SK-N-SH (cell line): ENCODE measurements at regions not wholly inside any gene's neighbourhood (a gene's known extent, or its start where the extent isn't known, plus 50 kb on each side); places are given as distances from the start of the nearest gene placed in this dataset.

ENCODE experiments used
- CTCF ChIA-PET: fragments of 300-600, 350-600 bp; formaldehyde crosslinking; extraction: SDS; loops from one replicate; lab custom pipeline; 2021; lab: Yijun Ruan, JAX
- POLR2A ChIA-PET: fragments of 350-600 bp; sonication (Branson Sonifier 250); formaldehyde crosslinking; extraction: SDS; loops from one replicate; lab custom pipeline; 2020; ENCODE audit warnings: antibody characterized with exemption, inconsistent platforms; lab: Yijun Ruan, JAX
- DNase-seq: peaks from one replicate; pipeline ENCODE4 v3.0.0; 2012
- H2AFZ ChIP-seq: fragments of 200-600 bp; sonication (generic); 2 replicates; pipeline ENCODE4 v1.8.1; 2016; ENCODE audit warnings: antibody characterized with exemption, mild to moderate bottlenecking, low read depth
- H3F3A ChIP-seq: fragments of 200-600 bp; sonication (generic); replicated peaks from 2 replicates; pipeline ENCODE3; 2016; ENCODE audit warnings: antibody characterized with exemption, mild to moderate bottlenecking; ENCODE audit not compliant: insufficient read depth
- H3K27ac ChIP-seq, 2 experiments: fragments of 200-500 bp in 1 of 2; fragments of 200-600 bp in 1 of 2; sonication (Bioruptor generic) in 1 of 2; sonication (generic), shearing (Covaris generic) in 1 of 2; 2 replicates each; pipeline versions ENCODE4 v1.5.1 to v1.6.1; 2014 to 2016; ENCODE audit warnings: low read depth in 2 of 2, inconsistent platforms in 1 of 2, low read length in 1 of 2, mild to moderate bottlenecking in 1 of 2, mixed read lengths in 1 of 2
- H3K27me3 ChIP-seq: fragments of 200-600 bp; sonication (generic), shearing (Covaris generic); 2 replicates; pipeline ENCODE4 v1.6.1; 2016; ENCODE audit warnings: mixed run types; ENCODE audit not compliant: insufficient read depth
- H3K36me3 ChIP-seq, 2 experiments: fragments of 200-500 bp in 1 of 2; fragments of 200-600 bp in 1 of 2; sonication (Bioruptor generic) in 1 of 2; sonication (generic) in 1 of 2; replicated peaks in 1 of 2; 2 replicates each; pipeline versions ENCODE3 to v1.5.1; 2014 to 2016; ENCODE audit warnings: low read length in 1 of 2, mild to moderate bottlenecking in 1 of 2; ENCODE audit not compliant: insufficient read depth in 2 of 2, control insufficient read depth in 1 of 2
- H3K4me1 ChIP-seq, 2 experiments: fragments of 200-500 bp in 1 of 2; fragments of 200-600 bp in 1 of 2; sonication (Bioruptor generic) in 1 of 2; sonication (generic), shearing (Covaris generic) in 1 of 2; 2 replicates each; pipeline versions ENCODE4 v1.5.1 to v1.6.1; 2014 to 2016; ENCODE audit warnings: low read depth in 1 of 2, low read length in 1 of 2, mixed run types in 1 of 2; ENCODE audit not compliant: insufficient read depth in 2 of 2, control insufficient read depth in 1 of 2
- H3K4me2 ChIP-seq: fragments of 200-600 bp; sonication (generic), shearing (Covaris generic); 2 replicates; pipeline ENCODE4 v1.6.1; 2017; ENCODE audit warnings: mixed run types
- H3K4me3 ChIP-seq, 2 experiments: fragments of 200-500 bp in 1 of 2; fragments of 200-600 bp in 1 of 2; sonication (Bioruptor generic) in 1 of 2; sonication (generic), shearing (Covaris generic) in 1 of 2; 2 replicates each; pipeline versions ENCODE4 v1.5.1 to v1.8.1; 2014 to 2016; ENCODE audit warnings: low read depth in 2 of 2, inconsistent platforms in 1 of 2, low read length in 1 of 2, mild to moderate bottlenecking in 1 of 2, mixed read lengths in 1 of 2, moderate library complexity in 1 of 2
- H3K79me2 ChIP-seq: fragments of 200-600 bp; sonication (generic); 2 replicates; pipeline ENCODE4 v1.8.1; 2017; ENCODE audit warnings: mild to moderate bottlenecking; ENCODE audit not compliant: insufficient read depth
- H3K9ac ChIP-seq: fragments of 200-600 bp; sonication (generic); 2 replicates; pipeline ENCODE4 v1.6.1; 2017; ENCODE audit warnings: mixed run types
- H3K9me2 ChIP-seq: fragments of 200-600 bp; sonication (generic); 2 replicates; pipeline ENCODE4 v1.6.1; 2017; ENCODE audit warnings: mixed run types
- H3K9me3 ChIP-seq: fragments of 200-600 bp; sonication (generic); 2 replicates; pipeline ENCODE4 v1.6.1; 2017; ENCODE audit warnings: mixed run types, mild to moderate bottlenecking, moderate library complexity
- H4K20me1 ChIP-seq: fragments of 200-600 bp; sonication (generic); 2 replicates; pipeline ENCODE4 v1.6.1; 2017; ENCODE audit warnings: mild to moderate bottlenecking, mixed run types; ENCODE audit not compliant: insufficient read depth
- CHD2 ChIP-seq: fragments of 150-350 bp; IDR thresholded peaks from 2 replicates; pipeline ENCODE4 v1.6.1; 2018; ENCODE audit warnings: low read length; ENCODE audit not compliant: partially characterized antibody
- CTCF ChIP-seq: fragments of 200-600 bp; sonication (generic); IDR thresholded peaks from 2 replicates; pipeline ENCODE4 v1.6.1; 2017; ENCODE audit warnings: antibody characterized with exemption, mild to moderate bottlenecking, moderate library complexity
- ELF1 ChIP-seq: IDR thresholded peaks from 2 replicates; pipeline ENCODE4 v1.4.0; 2012
- EZH2phosphoT487 ChIP-seq: fragments of 200-600 bp; sonication (generic); IDR thresholded peaks from 2 replicates; pipeline ENCODE4 v1.6.1; 2017; ENCODE audit warnings: low read depth, mixed run types, mild to moderate bottlenecking, antibody characterized with exemption, moderate library complexity, borderline replicate concordance
- FOSL2 ChIP-seq: IDR thresholded peaks from 2 replicates; pipeline ENCODE4 v1.4.0; 2012; ENCODE audit warnings: low read depth, mild to moderate bottlenecking, moderate library complexity, borderline replicate concordance
- GABPA ChIP-seq: IDR thresholded peaks from 2 replicates; pipeline ENCODE4 v1.4.0; 2012; ENCODE audit warnings: low read depth, mild to moderate bottlenecking
- GATA2 ChIP-seq: sonication (generic); formaldehyde crosslinking; IDR thresholded peaks from 2 replicates; pipeline ENCODE4 v1.5.0; 2020; ENCODE audit warnings: mild to moderate bottlenecking, missing genetic modification reagents
- JUND ChIP-seq: IDR thresholded peaks from 2 replicates; pipeline ENCODE4 v1.4.0; 2012
- MAX ChIP-seq: IDR thresholded peaks from 2 replicates; pipeline ENCODE4 v1.4.0; 2012; ENCODE audit warnings: low read depth
- MXI1 ChIP-seq: IDR thresholded peaks from 2 replicates; pipeline ENCODE4 v1.6.1; 2012; ENCODE audit warnings: mild to moderate bottlenecking, low read depth, low read length, improper control_type of control experiment
- NFIC ChIP-seq: IDR thresholded peaks from 2 replicates; pipeline ENCODE4 v1.4.0; 2012; ENCODE audit warnings: borderline replicate concordance
- NRF1 ChIP-seq: IDR thresholded peaks from 2 replicates; pipeline ENCODE4 v1.6.1; 2012; ENCODE audit warnings: low read depth, mild to moderate bottlenecking, low read length
- PBX3 ChIP-seq: IDR thresholded peaks from 2 replicates; pipeline ENCODE4; 2012
- POLR2AphosphoS5 ChIP-seq: IDR thresholded peaks from 2 replicates; pipeline ENCODE4 v1.6.1; 2012; ENCODE audit warnings: low read depth, low read length
- RAD21 ChIP-seq: IDR thresholded peaks from 2 replicates; pipeline ENCODE4 v1.6.1; 2012; ENCODE audit warnings: mild to moderate bottlenecking, low read length
- REST ChIP-seq: IDR thresholded peaks from 2 replicates; pipeline ENCODE4 v1.6.1; 2012; ENCODE audit warnings: mild to moderate bottlenecking, low read depth, low read length, moderate library complexity
- RXRA ChIP-seq: IDR thresholded peaks from 2 replicates; pipeline ENCODE4 v1.4.0; 2012; ENCODE audit warnings: low read depth, mild to moderate bottlenecking, borderline replicate concordance
- TAF1 ChIP-seq: IDR thresholded peaks from 2 replicates; pipeline ENCODE4 v1.6.1; 2012; ENCODE audit warnings: low read depth, mild to moderate bottlenecking, low read length, moderate library complexity, borderline replicate concordance
- TCF12 ChIP-seq: IDR thresholded peaks from 2 replicates; pipeline ENCODE4 v1.4.0; 2012
- TEAD4 ChIP-seq: IDR thresholded peaks from 2 replicates; pipeline ENCODE4 v1.4.0; 2012; ENCODE audit warnings: mild to moderate bottlenecking, borderline replicate concordance; ENCODE audit not compliant: insufficient read depth
- USF1 ChIP-seq: IDR thresholded peaks from 2 replicates; pipeline ENCODE4 v1.4.0; 2012; ENCODE audit warnings: low read depth, borderline replicate concordance
- USF2 ChIP-seq: fragments of 150-350 bp; IDR thresholded peaks from 2 replicates; pipeline ENCODE4 v1.6.1; 2017; ENCODE audit warnings: antibody characterized with exemption, low read length, low read depth, borderline replicate concordance
- YY1 ChIP-seq: IDR thresholded peaks from 2 replicates; pipeline ENCODE4 v1.4.0; 2012; ENCODE audit warnings: low read depth, mild to moderate bottlenecking
- ZBTB33 ChIP-seq: IDR thresholded peaks from 2 replicates; pipeline ENCODE4 v1.4.0; 2012; ENCODE audit warnings: low read depth, borderline replicate concordance
- WGBS: methylation state at CpG from one replicate; pipeline ENCODE4 v1.1.6; 2017; ENCODE audit warnings: low lambda C conversion rate; 5-methylcytosine and 5-hydroxymethylcytosine counted together

- POLR2A ChIA-PET = no interaction called here
- WGBS = 24% methylated on average over 2 of the region's 2 CpGs
- no peak for TF ChIP-seq GATA2 (CRISPR knock-in tag)
- TF ChIP-seq CTCF = no peak
- no peak; the same call in 1 of the 2 replicates for TF ChIP-seq FOSL2
- no peak for TF ChIP-seq NRF1
- TF ChIP-seq GABPA = no peak
- no peak for TF ChIP-seq USF2
- peak; percentile 87 for TF ChIP-seq NFIC
- peak; percentile 48; the same call in 1 of the 2 replicates for TF ChIP-seq RXRA
- no peak for TF ChIP-seq MAX
- no peak for TF ChIP-seq CHD2
- TF ChIP-seq RAD21 = no peak
- TF ChIP-seq TCF12 = peak; percentile 86
- TF ChIP-seq REST = 0 out of 2 replicates have a peak, but pooled peaks have one; percentile 35
- 0 out of 2 replicates have a peak, but pooled peaks have one; percentile 17 for TF ChIP-seq TAF1
- TF ChIP-seq YY1 = no peak
- TF ChIP-seq ELF1 = no peak
- TF ChIP-seq POLR2AphosphoS5 = no peak; the same call in 1 of the 2 replicates
- no peak for TF ChIP-seq MXI1
- peak; percentile 84 for TF ChIP-seq TEAD4
- TF ChIP-seq PBX3 = peak; percentile 78; the same call in 1 of the 2 replicates
- TF ChIP-seq USF1 = no peak
- no peak for TF ChIP-seq EZH2phosphoT487
- 0 out of 2 replicates have a peak, but pooled peaks have one; percentile 2 for TF ChIP-seq ZBTB33
- TF ChIP-seq JUND = peak; percentile 69
These were observed 612.0 kb downstream of the IRS1 start for GRCh38 chr2:226187616-226188015.

More at GRCh38 chr2:226187616-226188015, 612.0 kb downstream of the IRS1 start:
- Histone ChIP-seq H3K9ac (peak overlapping the region; percentile 51), H3K9me3 (no peaks in the 10 kb centered on the region), H3K79me2 (no peaks in the 10 kb centered on the region), H3K4me3 (no peak overlapping the region), H3K36me3 (no peaks in the 10 kb centered on the region), H3F3A (peaks cover 32% of the 10 kb centered on the region), H2AFZ (0 out of 2 replicates have a peak overlapping the region, but pooled peaks have one; percentile 12), H4K20me1 (no peaks in the 10 kb centered on the region), H3K4me2 (no peak overlapping the region; the same call in 1 of the 2 replicates), H3K27ac (peak overlapping the region; percentile 67 to 91; a peak in 3 of 4 replicates), H3K27me3 (no peaks in the 10 kb centered on the region), H3K4me1 (peaks cover 0 to 24% of the 10 kb centered on the region in 2 experiments; a peak in 3 of 4 replicates), H3K9me2 (no peaks in the 10 kb centered on the region)
- CTCF ChIA-PET = interaction anchor here (0.6 to 0.8 kb wide), 2 partner anchors 46 to 428 kb away, joined by 3 read pairs; no protein-coding TSS in a partner anchor
- DNase-seq = no peak
